Caki2 (cell line): ENCODE measurements at regions not wholly inside any gene's neighbourhood (a gene's known extent, or its start where the extent isn't known, plus 50 kb on each side); places are given as distances from the start of the nearest gene placed in this dataset.
A peak's percentile ranks its signal among the peaks of the same experiment; 100 is the strongest.

Experiments
- DNase-seq: peaks from one replicate; pipeline ENCODE4 v3.0.0-alpha.2; 2015; ENCODE audit warnings: low read depth
- in situ Hi-C: cut with HindIII; loops from 2 replicates; pipeline ENCODE4 v1.10.0; 2016; ENCODE audit warnings: low sequenced_read_pairs, low pct_unique_long_range_greater_than_20kb, mixed read lengths

DNA sequence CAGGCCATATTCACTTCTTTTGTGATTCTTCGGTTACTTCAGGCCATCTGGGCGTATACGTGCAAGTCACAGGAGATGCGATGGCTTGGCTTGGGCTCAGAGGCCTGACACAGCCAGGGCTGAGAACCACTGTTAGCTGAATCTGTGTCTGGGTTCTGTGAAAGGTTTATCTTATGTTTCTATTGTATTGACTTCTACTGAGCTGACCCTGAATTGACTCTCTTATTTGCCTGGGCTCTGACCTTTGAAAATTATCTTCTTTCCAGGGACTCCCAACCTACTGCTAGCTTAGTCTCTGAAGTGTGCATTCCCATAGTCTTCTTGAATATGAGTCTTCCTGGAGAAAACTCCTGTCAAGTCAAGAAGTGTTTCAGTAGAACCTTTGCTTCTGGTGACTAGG is 226.4 kb upstream of the SOX4 start:
- in situ Hi-C loops = no loop called here

DNA sequence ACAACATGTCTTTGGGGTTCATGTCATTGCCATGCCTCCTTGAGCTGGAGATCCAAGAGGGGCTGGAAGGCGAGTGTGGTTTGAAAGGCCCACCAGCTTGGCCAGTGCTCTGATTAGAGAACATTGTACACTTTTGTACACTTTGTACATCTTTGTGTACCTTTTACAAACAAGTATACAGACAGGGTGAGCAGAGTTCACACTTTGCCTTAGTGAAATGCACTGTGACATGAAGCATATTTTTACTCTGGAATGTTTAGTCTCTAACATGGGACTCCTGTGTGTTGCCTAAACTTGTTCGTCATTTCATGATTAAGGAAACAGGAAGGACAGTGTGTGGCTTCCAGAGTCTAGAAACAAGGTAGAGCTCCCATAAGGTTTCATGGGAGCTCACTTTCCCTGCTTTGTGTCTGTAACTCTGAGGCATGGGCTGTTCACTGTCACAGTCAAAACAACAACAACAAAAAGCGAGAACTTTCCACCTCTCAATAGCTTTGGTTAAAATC is 225.8 kb upstream of the SOX4 start:
- in situ Hi-C loops = no loop called here
- no peak for DNase-seq

More for the DNA sequence above, 226.4 kb upstream of the SOX4 start:
- DNase-seq = no peak

DNA sequence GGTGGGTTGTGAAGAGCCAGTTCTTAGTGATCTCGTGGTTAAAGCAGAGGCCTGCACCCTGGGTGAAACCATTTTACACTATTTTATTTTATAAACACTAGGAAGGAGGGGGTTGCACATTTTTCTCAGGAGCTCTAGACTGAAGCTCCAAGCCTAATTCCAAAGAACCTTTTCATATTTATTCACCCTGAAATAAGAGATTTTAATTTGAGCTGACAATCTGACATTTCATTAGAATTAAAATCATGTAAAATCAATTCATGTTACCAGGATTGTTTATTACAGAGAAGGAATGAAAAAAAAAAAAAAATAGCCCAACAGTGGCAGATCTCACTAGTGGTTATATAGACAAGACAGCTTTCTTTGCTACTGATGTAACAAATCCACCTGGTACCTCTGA is 222.5 kb upstream of the SOX4 start:
- in situ Hi-C loops = no loop called here
- DNase-seq = no peak

DNA sequence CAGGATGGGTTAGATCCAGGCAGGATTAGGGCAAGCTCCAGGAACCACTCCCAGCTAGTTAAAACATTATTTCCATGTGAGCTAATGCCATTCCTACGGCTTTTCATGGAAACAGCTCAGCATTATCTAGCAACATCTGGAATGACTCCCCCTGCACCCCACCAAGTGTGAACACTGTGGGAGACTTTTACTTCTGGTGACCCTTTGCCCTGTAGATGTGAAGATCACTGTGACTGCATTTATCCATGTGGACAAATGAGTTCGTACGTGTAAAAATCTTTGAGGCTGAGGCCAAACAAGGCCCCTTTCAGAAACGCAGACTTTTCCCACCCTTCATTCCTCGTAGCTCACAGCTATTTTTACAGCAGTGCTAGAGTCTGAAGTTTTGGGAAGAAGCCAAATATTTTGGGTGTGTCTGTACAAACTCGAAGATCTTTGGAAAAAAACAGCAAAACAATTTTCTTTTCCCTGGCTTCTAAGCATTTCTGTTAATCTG is 221.8 kb upstream of the SOX4 start:
- in situ Hi-C loops = no loop called here

DNA sequence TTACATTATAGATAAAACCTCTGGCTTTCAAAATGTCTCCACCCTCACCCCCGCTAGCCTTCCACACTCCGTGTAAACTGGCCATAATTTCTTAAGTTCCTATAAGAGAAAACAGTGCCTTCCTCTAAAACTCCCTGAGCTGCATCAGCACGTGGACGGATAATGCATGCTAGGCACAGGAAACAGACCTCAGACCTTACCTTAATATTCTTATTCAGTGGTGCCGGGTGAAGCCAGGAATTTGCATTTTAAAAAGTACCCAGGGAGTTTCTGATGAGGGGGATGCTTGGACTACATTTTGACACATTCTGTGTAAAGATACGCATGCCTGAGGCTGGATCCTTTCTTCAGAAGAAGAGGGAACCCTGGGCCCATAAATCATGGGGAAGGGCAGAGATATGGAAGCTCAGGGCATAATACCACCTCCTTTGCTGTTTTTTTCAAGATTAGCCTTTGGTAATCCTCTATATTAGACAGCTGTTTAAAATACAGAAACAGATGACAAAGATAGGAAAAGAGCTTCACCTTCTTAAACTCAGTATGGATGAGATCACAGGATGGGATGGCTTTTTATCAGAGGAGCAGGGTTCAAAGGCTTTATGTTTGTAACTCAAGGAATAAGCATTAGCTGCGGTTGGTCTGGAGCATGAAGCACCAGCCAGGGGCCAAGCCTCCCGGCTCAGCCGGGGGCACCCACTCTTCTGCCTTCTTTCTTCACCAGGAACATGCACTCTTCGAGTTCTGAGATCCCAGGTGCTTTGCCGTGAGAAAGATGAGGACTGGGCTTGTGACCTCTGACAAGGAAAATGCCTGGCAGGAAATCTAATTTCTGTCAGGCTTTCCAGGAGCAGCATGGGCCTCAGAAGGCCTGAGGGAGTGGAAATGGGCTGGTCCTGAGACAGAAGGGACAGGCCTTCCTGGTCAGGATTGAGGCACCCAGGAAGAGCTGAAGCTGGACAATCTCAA is 218.1 kb upstream of the SOX4 start:
- DNase-seq = no peak
- in situ Hi-C loops = no loop called here

More for the DNA sequence above, 221.8 kb upstream of the SOX4 start:
- peak; percentile 27 for DNase-seq

DNA sequence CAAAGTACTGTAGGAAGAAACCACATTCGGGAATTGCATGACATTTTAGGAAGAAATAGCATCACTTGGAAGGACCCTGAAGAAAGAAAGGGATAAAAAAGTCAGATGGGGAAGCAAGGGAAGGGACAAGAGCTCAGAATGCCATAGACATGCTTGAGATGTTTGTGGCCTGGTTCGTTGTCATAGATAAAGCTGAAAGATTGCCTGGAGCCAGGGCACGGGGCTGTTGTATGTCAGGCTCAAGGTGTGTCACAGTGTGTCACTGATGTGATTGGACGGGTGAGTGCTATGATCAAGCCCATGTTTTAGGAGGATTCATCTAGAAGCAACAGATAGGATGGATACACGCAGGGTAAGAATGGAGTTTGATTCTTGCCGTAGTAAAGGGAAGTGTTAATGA is 216.2 kb upstream of the SOX4 start:
- in situ Hi-C loops = no loop called here

DNA sequence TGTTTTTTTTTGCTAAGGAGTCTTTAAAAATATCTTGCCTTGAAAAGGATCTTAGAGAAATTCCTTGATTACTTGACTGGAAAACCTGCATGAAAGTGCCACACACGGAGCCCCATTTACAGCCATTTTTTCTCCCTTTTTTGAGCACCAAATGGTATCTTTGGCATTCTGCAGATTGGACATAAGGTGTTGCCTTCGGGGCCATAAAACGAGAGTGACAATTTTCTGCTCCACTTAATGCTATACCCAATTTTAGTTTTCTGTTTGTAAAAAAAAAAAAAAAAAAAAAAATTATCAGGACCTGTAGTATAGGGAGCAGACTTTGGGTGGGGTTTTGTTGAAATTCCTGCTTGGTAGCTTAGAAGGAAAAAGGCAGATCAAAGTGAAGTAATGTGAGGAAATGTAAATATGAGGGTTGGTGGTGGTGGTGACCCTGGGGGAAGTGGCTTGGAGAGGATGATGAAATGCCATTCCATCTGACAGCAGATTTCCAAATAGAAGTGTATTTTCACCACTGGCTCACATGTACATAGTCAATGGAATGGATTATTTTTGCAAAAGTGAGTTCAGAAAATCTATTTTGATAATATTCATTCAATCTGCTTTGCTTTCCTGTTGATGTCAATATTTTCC is 212.1 kb upstream of the SOX4 start:
- in situ Hi-C loops = no loop called here
- DNase-seq = no peak

More for the DNA sequence above, 216.2 kb upstream of the SOX4 start:
- no peak for DNase-seq

DNA sequence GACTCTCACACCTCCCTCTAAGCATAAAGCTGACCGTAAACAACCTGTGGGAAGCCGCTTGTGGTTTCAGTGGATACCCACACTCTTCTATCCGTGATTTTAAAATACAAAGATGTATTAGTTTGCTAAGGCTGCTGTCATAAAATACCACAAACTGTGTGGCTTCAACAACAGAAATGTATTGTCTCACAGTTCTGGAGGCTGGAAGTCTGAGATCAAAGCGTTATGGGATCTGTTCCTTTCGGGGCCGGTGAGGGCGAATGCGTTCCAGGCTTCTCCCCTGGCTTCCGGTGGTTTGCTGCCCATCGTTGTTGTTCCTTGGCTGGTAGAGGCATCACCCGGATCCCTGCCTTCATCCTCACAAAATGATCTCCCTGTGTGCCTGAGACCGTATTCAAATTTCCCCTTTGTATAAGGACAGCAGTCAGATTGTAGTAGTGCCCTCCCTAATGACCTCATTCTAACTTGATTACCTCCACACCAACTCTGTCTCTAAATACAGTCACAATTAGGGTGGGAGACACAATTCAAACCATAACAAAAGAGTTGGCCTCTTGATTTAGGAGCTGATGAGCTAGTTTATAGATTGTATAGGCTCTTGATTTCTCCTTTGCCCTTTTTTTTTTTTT is 210.6 kb upstream of the SOX4 start:
- no peak for DNase-seq
- in situ Hi-C loops = no loop called here

DNA sequence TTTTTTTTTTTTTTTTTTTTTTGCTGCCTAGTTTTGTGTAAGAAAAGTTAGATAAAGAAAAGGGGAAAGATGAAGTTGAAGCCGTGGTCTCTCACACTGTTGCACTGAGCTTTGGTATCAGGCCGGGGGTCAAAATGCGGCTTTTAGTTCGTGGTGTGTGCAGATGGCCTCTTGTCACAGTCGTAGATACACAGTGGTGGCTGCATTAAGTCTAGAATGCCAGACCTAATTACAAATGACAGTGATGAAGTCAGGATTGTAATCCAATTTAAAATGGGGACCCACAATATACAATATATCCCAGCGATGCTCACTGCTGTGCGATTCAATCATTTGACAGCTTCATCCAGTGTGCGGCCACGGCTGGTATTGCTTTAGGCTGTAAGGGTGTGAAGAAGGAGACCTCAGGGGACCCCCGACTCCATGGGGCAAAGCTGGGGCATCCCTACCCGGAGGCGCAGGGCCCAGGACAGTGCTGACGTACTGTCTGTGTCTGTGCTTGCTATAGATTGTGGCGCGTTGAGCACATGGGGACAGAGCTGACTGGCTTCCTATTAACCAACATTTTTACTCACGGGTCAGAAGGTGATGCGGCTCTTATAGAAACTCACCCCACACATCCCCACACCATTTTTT is 210.0 kb upstream of the SOX4 start:
- in situ Hi-C loops = no loop called here
- DNase-seq = no peak

DNA sequence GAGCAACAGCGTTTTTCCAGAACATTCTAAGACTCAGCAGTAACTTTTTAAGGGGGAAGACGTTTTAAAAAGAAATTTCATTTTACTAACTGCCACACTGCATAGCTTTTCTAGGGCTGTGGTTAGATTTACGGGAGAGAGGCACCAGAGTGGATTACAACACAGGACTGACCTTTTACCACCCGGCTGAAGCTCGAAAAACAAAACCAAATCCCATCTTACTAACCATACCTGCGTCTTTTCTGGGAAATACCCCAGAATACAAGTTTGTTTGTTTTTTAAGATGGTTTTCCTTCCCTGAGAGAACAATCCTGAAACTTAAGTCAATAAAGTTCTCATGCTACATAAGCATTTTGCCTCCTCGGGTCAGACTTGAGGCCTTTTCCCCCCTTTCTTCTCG is 209.3 kb upstream of the SOX4 start:
- in situ Hi-C loops = no loop called here
- DNase-seq = no peak

DNA sequence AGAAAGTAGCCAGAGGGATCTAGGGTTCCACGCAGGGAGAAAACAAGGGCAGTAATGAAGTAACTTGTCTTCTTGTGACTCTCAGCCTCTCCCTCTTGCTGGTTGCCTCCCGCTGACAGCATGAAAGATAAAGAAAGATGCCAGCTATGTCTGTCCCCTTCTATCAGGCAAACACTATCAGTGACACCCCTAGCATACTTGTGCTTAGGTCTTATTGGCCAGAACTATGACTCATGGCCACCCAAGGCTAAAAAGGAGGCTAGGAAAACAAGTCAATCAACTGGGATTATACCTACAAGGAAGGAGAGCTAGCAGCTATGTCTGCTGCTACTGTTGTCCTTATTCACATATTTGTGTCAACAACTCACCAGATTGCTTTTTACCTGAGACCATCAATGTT is 206.8 kb upstream of the SOX4 start:
- in situ Hi-C loops = no loop called here
- peak; percentile 8 for DNase-seq

DNA sequence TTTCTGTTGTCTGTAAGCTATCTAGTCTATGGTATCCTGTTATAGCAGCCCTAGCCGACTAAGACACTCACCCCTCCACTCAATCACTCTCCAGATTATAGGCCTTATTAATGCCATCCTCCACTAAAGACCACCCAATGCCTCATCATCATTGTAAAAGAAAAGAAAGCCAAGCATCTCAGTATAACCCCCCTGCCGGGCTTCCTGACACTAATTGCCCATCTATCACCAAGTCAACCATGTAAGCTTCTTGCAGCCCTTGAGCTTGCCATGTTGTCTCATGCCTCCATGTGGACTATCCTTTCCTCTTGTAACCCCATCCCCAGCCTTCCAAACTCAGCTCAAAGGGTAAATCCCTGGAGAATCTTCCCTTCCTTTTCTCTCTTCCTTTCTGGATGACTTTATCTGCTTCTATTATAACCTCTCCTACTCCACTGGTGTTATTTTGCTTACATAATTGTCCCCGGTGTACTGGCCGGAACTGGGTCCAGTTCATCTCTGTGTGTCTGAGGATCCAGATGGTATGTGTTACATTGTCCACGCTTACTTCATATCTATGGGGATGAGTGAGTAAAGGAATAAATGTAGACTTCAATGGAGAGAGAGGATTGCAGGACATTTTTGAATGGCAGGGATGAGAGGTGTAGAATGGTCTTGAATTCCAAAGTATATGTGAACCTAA is 202.9 kb upstream of the SOX4 start:
- in situ Hi-C loops = no loop called here
- no peak for DNase-seq

DNA sequence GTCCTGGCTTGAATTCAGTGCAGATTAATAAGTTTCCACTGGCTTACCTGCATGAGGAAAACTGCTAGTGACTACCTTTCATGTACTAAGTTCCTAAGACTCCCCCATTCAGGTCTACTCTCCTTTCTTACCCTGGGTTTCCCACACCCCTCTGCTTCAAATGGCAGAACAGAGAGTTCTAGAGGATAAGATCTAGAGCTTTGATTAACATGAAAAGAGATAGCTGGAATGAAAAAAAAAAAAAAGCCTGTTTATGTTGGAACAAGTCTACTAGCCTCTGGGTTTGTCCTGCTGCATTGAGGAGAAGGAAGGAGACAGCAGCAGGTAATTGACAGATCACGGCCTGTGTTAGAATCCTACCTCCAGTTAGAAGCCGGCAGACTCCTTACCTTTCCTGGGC is 201.4 kb upstream of the SOX4 start:
- in situ Hi-C loops = no loop called here
- no peak for DNase-seq

DNA sequence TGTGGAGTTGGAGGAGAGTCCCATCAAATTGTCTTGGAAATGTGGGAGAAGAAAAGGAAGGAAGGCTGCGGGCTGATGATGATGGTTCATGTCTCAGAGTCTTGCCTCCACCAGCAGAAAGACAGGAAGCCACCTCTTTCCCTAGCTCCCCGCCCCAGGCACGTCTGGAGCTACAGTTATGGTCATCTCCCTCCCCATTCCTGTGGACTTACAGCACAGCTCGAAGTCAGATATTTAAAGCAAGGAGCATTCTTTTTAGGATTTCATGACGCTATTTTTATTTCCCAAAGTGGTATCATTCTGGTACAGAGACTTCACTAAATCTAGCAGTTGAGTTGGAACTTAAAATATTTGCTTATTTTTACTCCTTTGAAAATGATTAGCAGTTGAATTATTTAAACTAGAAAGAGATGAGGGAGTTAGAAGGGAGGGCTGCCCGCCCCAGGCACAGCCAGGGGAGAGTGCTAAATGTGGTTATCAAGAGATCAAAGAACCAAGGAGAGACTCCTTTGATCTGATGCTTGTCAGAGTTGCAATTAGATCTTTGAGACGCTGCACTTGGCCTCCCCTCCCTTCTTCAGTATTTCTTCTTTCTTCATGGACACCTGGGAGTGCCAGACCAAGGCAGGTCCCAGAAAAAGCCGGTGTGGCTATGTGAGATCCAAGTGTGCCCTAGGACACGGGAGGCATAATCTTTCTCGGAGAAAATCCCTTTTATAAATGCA is 199.9 kb upstream of the SOX4 start:
- DNase-seq = no peak
- in situ Hi-C loops = no loop called here

DNA sequence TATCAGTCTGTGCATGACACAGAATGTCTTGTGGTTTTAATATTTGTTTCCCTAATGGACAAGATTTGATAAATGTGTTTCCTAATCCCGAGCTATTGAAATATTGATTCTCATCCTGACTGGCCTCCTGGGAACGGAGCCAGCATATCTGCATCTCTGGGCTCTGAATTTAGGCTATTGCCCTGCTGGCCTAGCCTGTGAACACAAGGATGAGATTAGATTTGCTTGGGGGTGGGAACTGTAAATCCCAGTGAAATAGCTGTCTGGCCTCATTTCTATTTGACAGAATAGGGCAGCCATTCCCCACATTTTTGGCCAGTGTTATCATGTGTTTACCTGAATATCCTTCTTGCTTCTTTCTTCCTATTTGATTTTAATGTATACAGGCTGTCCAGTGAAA is 198.4 kb upstream of the SOX4 start:
- no peak for DNase-seq
- in situ Hi-C loops = no loop called here

DNA sequence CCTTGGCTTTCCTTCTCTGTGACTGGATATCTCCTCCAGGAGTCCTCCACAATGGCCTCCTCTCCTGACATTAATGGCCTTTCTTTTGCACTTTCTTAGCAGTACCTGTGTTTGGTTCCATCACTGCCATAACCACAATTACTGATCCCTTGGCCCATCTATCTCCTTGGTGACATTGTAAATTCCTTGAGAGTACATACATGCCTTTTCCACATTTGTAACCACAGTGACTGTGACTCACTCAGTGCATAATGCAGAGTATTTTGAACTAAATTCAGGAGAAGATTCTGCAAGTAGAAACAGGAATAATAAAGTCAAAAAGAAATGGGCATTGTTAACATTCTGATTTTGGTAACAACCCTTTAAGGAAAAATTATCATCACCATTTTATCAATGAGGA is 197.2 kb upstream of the SOX4 start:
- DNase-seq = no peak
- in situ Hi-C loops = no loop called here

DNA sequence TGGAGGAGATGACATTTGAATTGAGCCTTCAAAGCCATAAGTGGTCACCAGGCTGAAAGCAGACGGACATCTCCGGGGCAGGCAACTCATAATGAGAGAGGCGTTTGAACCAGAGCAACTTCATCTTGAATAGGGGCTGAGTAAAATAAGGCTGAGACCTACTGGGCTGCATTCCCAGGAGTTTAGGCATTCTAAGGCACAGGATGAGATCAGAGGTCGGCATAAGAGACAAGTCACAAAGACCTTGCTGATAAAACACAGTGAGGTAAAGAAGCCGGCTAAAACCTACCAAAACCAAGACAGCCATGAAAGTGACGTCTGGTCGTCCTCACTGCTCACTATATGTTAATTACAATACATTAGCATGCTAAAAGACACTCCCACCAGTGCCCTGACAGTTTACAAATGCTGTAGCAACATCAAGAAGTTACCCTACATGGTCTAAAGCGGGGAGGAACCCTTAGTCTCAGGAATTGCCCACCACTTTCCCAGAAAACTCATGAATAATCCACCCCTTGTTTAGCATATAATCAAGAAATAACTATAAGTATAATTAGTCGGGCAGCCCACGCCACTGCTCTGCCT is 194.7 kb upstream of the SOX4 start:
- DNase-seq = no peak
- in situ Hi-C loops = no loop called here
